H1 (cell line): ENCODE measurements at regions not wholly inside any gene's neighbourhood (a gene's known extent, or its start where the extent isn't known, plus 50 kb on each side); places are given as distances from the start of the nearest gene placed in this dataset.

Experiments
- ASH2L ChIP-seq: fragments of 200-600, 300-600 bp; sonication (generic); IDR thresholded peaks from one replicate; pipeline ENCODE4 v1.7.1; 2017; ENCODE audit warnings: low read length
- CHD2 ChIP-seq: IDR thresholded peaks from 2 replicates; pipeline ENCODE4 v1.6.1; 2012; ENCODE audit warnings: low read length, improper control_type of control experiment
- FOSL1 ChIP-seq: IDR thresholded peaks from 2 replicates; pipeline ENCODE4 v1.6.1; 2011; ENCODE audit warnings: mild to moderate bottlenecking, low read depth, low read length, moderate library complexity; ENCODE audit not compliant: insufficient read depth
- HDAC2 ChIP-seq, 2 experiments: fragments of 300-600 bp in 1 of 2; sonication (generic) in 1 of 2; IDR thresholded peaks; 2 replicates each; pipeline ENCODE4 v1.6.1; 2011 to 2012; ENCODE audit warnings: low read depth in 2 of 2, low read length in 2 of 2, mild to moderate bottlenecking in 2 of 2, moderate library complexity in 2 of 2, borderline replicate concordance in 1 of 2, inconsistent platforms in 1 of 2
- NANOG ChIP-seq: IDR thresholded peaks from 2 replicates; pipeline ENCODE4 v1.6.1; 2011; ENCODE audit warnings: low read length, low read depth, mild to moderate bottlenecking, inconsistent platforms; ENCODE audit not compliant: insufficient read depth, poor library complexity, severe bottlenecking
- POU5F1 ChIP-seq: IDR thresholded peaks from 2 replicates; pipeline ENCODE4 v1.6.1; 2011; ENCODE audit warnings: low read depth, mild to moderate bottlenecking, low read length, moderate library complexity
- TAF7 ChIP-seq: optimal IDR thresholded peaks from 2 replicates; pipeline ENCODE3; 2011; ENCODE audit warnings: low read depth, mild to moderate bottlenecking, inconsistent platforms, low read length, moderate library complexity, borderline replicate concordance
- ZNF274 ChIP-seq: IDR thresholded peaks from 2 replicates; pipeline ENCODE4 v1.7.0; 2012; ENCODE audit warnings: low read length, borderline replicate concordance; ENCODE audit errors: extremely low read depth
- TF ChIP-seq, protein P1 (sequence below): fragments of 300-600 bp; sonication (generic); IDR thresholded peaks from 2 replicates; pipeline ENCODE4 v1.7.1; 2012; ENCODE audit warnings: low read length, moderate library complexity, mild to moderate bottlenecking, inconsistent platforms; ENCODE audit not compliant: insufficient replicate concordance

GRCh38 chr17:34199454-34199853 is 55.6 kb upstream of the CCL2 start (continued):
- TF ChIP-seq, protein P1, sequence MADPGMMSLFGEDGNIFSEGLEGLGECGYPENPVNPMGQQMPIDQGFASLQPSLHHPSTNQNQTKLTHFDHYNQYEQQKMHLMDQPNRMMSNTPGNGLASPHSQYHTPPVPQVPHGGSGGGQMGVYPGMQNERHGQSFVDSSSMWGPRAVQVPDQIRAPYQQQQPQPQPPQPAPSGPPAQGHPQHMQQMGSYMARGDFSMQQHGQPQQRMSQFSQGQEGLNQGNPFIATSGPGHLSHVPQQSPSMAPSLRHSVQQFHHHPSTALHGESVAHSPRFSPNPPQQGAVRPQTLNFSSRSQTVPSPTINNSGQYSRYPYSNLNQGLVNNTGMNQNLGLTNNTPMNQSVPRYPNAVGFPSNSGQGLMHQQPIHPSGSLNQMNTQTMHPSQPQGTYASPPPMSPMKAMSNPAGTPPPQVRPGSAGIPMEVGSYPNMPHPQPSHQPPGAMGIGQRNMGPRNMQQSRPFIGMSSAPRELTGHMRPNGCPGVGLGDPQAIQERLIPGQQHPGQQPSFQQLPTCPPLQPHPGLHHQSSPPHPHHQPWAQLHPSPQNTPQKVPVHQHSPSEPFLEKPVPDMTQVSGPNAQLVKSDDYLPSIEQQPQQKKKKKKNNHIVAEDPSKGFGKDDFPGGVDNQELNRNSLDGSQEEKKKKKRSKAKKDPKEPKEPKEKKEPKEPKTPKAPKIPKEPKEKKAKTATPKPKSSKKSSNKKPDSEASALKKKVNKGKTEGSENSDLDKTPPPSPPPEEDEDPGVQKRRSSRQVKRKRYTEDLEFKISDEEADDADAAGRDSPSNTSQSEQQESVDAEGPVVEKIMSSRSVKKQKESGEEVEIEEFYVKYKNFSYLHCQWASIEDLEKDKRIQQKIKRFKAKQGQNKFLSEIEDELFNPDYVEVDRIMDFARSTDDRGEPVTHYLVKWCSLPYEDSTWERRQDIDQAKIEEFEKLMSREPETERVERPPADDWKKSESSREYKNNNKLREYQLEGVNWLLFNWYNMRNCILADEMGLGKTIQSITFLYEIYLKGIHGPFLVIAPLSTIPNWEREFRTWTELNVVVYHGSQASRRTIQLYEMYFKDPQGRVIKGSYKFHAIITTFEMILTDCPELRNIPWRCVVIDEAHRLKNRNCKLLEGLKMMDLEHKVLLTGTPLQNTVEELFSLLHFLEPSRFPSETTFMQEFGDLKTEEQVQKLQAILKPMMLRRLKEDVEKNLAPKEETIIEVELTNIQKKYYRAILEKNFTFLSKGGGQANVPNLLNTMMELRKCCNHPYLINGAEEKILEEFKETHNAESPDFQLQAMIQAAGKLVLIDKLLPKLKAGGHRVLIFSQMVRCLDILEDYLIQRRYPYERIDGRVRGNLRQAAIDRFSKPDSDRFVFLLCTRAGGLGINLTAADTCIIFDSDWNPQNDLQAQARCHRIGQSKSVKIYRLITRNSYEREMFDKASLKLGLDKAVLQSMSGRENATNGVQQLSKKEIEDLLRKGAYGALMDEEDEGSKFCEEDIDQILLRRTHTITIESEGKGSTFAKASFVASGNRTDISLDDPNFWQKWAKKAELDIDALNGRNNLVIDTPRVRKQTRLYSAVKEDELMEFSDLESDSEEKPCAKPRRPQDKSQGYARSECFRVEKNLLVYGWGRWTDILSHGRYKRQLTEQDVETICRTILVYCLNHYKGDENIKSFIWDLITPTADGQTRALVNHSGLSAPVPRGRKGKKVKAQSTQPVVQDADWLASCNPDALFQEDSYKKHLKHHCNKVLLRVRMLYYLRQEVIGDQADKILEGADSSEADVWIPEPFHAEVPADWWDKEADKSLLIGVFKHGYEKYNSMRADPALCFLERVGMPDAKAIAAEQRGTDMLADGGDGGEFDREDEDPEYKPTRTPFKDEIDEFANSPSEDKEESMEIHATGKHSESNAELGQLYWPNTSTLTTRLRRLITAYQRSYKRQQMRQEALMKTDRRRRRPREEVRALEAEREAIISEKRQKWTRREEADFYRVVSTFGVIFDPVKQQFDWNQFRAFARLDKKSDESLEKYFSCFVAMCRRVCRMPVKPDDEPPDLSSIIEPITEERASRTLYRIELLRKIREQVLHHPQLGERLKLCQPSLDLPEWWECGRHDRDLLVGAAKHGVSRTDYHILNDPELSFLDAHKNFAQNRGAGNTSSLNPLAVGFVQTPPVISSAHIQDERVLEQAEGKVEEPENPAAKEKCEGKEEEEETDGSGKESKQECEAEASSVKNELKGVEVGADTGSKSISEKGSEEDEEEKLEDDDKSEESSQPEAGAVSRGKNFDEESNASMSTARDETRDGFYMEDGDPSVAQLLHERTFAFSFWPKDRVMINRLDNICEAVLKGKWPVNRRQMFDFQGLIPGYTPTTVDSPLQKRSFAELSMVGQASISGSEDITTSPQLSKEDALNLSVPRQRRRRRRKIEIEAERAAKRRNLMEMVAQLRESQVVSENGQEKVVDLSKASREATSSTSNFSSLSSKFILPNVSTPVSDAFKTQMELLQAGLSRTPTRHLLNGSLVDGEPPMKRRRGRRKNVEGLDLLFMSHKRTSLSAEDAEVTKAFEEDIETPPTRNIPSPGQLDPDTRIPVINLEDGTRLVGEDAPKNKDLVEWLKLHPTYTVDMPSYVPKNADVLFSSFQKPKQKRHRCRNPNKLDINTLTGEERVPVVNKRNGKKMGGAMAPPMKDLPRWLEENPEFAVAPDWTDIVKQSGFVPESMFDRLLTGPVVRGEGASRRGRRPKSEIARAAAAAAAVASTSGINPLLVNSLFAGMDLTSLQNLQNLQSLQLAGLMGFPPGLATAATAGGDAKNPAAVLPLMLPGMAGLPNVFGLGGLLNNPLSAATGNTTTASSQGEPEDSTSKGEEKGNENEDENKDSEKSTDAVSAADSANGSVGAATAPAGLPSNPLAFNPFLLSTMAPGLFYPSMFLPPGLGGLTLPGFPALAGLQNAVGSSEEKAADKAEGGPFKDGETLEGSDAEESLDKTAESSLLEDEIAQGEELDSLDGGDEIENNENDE, result no peak
- no peak for TF ChIP-seq HDAC2 (IDR thresholded peaks at IDR 0.05; ENCODE audit: borderline replicate concordance in 1 of 2, low read depth in 2 of 2, low read length in 2 of 2)
- no peak for TF ChIP-seq ZNF274
- TF ChIP-seq TAF7, result no peak
- TF ChIP-seq CHD2, result no peak
- TF ChIP-seq POU5F1, result no peak
- no peak for TF ChIP-seq ASH2L
- no peak for TF ChIP-seq NANOG
- TF ChIP-seq FOSL1, result no peak
